Stimulated activated CD8-positive, alpha-beta memory T cell treated with anti-CD3 and anti-CD28 coated beads, Interleukin-7, amount 100 ng/mL, for 4 hours (primary cell): ENCODE measurements at regions not wholly inside any gene's neighbourhood (a gene's known extent, or its start where the extent isn't known, plus 50 kb on each side); places are given as distances from the start of the nearest gene placed in this dataset.
"Not testable (repeated sequence)": the region's sequence is repeated elsewhere in the genome, so short reads cannot be mapped to it uniquely, and the experiment has no call there.

Experiments used
- DNase-seq, 2 donors: peaks; one replicate each; pipeline ENCODE4 v3.0.0-alpha.2; 2020; ENCODE audit warnings: low read depth in 2 of 2

DNA sequence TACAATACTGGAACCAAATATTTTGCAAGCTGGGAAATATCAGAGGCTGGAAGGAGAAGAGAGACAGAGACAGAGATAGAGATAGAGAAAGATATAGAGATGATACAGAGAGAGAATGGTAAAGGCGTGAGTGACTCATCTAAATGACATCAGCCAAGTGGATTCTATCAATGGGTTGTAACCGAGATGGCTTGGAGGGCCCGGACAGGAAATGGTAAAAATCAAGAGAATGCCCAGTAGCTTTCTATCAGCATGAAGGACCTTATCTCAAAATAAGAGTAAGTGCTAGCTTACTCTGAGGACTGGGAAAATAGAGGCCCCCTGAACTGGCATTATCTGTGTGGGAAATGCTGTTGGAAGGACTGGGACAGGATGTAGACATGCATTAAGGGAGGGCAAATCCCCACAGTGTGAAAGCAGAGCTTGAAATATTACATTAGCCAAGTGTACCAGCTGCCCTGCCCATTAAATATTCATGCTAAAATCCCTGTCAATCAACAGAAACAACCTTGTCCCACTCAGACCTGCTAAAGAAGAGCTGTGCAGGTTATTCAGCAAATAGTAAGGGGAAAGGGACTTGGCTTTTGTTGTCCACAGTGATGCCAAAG lies 76.6 kb upstream of the ZNF644 start:
- no peak for DNase-seq

- DNase-seq: not testable (repeated sequence)
Measured at GRCh38 chr1:91095321-91095720, 73.5 kb upstream of the ZNF644 start.

DNA sequence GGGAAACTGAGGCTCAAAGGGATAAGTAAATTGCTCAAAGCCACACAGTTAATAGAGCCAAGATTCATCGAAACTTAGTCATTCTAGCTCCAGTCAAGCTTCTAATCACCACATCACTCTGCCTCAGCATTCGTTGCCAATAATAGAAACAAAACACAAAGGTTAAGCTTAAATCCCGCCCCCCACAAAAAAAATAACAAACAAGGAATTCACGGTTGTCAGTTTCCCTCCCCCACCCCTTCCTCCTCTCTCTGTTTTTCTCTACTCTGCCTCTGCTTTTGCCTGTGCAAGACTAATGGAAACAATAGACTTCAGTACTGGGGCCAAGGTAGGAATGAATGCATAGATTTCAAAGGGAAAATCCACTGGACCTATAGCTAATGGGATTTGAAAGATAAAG lies 70.7 kb upstream of the ZNF644 start:
- no peak for DNase-seq

DNA sequence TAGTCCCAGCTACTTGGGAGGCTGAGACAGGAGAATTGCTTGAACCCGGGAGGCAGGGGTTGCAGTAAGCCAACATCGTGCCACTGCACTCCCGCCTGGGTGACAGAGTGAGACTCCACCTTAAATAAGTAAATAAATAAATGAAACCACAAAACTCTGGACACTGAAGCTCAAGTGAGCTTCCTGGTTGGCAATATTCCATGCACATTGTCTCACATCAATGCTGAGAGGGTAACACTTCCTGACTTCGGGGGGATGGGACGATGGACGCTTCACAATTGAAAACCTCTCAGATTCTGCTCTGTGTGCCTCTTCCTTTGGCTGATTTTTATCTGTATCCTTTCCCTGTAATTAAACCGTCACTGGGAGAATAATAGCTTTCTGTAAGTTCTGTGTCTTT lies 70.0 kb upstream of the ZNF644 start:
- DNase-seq: no peak

DNA sequence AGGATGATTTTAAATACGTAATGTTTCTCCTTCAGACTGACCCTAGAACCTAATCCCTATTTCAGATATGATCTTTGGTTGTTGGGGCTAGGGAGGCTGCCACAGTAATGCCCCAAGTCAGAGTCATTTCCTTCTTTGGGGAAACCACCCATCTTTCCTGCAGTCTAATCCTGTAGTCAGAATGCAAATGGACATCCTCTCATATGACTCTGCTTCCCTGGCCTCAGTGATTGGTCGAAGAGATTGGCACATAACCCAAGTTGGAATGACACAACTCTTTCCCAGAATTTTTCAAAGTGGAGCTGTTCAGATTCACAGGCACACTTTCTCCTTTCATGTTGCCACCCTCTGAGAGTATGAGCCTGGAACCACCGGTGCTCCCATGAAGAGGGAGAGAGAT lies 58.8 kb upstream of the ZNF644 start:
- DNase-seq: no peak

GRCh38 chr1:91078859-91079258 lies 57.0 kb upstream of the ZNF644 start:
- no peak for DNase-seq

DNA sequence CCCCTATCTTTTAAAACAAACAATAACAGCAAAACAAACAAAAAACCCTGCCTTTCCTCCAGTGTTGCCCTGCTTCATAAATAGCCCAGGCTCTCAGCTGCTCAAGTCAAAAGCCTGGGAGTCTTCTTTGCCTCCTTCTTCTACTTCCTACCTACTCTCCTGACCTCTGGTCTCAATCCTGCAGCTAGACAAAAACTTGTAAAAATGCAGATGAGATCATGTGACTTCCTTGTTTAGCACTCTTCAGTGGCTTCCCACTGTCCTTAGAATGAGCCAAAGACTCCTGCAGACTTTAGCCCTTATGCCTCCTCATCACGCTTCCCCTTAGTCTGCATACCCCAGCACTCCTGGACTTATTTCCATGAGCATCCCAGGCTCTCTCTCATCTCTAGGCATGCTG lies 55.0 kb upstream of the ZNF644 start:
- no peak for DNase-seq

DNA sequence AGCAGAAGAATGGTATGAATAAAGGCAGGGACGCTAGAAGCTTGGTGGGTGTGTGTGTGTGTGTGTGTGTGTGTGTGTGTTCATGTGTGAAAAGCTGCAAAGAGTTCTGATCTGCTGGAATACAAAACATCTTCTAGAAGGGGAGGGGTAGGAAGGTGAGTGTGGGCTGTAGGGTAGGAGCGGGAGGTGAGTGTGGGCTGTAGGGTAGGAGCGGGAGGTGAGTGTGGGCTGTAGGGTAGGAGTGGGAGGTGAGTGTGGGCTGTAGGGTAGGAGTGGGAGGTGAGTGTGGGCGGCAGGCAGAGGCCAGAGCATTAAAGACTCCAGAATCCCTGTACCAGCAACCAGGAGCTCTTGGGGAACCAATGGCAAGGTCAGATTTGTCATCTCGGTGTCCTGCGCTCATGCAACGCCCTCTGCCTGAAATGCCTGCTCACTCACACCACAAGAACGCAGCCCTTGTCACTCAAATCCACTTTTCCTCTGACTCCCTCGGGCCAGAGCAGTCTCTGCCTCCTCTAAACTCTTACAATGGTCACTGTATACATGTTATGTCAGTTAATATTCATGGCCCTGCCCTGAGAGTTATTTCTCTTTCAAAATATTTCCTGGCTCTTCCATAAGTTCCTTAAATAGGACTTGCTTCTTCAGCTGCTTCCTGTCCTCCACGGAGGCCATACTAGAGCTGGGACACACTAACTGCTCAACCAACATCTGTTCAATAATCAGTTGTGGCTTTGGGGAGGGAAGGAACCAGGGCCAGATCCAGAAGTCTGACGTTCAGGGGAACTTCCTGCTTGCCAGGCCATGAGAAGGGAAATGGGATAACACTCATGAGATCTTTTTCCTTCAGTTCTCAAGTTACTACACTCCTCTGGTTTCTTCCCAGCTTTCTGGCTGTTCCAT lies 53.6 kb upstream of the ZNF644 start:
- no peak for DNase-seq

DNA sequence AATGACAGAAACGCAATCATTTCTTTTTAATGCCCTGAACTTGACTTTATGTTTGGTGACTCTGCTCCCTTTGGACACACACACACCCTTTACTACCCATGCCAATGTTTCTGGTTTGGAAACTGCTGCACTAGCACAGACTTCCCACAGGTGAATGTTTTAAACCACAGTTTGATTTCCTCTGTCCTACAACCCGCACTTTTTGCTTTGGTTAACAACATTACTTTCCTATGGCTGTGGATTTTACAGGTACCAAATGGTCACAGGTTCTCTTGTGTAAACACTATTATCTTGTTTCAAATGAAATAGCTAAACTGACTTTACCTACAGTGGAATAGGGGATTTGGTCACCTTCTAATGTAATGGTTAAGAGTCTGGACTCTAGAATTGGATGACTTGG lies 51.5 kb upstream of the ZNF644 start:
- no peak for DNase-seq

- DNase-seq: no peak
Measured at GRCh38 chr1:91071838-91072237, 50.0 kb upstream of the ZNF644 start.
